OCI-M2 (cell line): ENCODE measurements at regions not wholly inside any gene's neighbourhood (a gene's known extent, or its start where the extent isn't known, plus 50 kb on each side); places are given as distances from the start of the nearest gene placed in this dataset.
"Not testable (repeated sequence)": the region's sequence is repeated elsewhere in the genome, so short reads cannot be mapped to it uniquely, and the experiment has no call there.

Source experiments
- DNase-seq: peaks from one replicate; lab custom pipeline; 2025; ENCODE audit not compliant: unreplicated experiment; lab: John Stamatoyannopoulos, UW

DNA sequence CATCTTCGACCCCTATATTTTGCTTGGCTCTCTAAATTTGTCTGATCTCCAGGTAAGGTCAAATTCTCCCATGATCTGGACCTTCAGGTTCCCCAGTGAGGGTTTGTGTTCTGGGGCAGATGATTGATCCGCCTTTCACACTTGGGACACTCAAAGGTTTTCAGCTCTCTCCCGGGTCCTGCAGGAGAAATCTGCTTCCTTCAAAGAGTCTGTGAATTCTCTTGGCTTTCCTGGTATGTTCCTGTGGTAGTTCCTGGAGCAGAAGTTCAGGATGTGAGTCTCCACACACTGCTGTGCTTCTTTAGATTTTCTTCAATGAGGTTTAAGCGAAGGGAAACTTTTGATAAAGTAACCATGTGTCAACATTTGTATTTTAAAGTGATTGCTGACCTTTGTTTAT lies 318.0 kb downstream of the TAF11L14 start:
- DNase-seq: no peak

DNA sequence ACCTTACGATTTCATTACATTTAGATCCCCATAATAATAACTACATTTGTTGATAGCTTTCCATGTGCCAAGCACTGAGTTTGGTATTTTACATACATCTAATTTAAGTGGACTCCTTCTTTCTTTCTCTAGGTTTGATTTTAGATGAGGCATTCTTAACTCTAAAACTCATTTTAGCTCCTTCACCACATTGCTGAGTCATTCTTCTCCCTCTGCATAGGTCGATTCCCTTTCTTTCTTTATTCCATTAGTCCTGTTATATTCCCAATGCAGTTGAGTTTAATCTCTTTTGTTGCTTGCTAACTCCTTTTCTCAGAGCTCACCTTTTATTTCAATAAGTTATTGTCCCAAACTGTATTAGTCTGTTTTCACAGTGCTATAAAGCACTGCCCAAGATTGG lies 329.8 kb downstream of the TAF11L14 start:
- DNase-seq: no peak

DNA sequence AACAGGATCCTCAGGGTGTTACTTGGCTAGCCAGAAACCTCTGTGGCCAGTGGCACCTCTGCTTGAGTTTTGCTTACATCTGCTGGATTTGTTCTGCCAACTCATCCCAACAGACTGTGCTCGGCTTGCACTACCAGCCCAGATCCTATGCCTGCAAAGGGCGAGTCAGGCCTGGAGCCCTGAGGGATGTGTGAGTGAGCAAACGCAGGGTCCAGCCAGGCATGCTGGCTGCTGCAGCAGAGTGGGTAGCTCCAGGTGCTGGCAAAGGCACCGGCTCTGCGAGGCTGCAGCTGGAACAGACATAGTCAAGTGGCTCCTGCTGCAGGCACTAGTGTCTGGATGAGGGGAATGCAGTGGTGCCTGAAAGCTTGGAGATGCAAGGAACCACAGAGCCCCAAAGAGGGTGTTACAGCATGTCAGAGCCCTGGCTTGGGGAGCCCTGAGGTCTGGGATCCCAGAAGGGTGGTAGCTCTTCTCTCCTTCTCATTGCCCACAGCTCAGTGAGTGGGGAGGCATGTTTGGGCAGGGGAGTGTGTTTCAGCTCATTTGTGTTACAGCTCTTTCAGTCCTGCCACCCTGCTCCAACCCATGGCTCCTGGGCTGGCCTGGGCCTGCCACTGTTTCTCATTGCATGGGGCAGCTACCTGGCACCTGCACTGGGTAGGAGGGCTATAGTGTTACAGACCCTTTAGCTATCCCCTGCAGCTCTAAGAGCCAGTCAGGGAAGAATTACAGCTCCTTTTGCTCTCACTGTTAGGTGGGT lies 332.6 kb downstream of the TAF11L14 start:
- no peak for DNase-seq

DNA sequence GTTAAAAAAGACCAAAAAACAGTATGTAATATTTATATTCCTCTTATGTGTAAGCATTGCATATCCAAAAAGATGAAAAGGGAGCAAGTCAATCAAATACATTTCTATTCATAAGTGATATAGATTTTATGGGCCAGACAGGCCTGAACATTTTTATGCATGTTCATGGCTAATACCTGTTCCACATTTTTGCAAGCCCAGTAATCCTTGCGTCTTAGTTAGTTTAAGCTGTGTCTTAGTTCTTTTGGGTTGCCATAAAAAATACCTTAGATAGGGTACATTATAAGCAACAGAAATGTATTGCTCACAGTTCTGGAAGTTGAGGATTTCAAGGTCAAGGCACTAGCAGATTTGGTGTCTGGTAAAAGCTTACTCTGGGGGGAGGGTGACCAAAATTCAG lies 342.1 kb downstream of the TAF11L14 start:
- DNase-seq: no peak

DNA sequence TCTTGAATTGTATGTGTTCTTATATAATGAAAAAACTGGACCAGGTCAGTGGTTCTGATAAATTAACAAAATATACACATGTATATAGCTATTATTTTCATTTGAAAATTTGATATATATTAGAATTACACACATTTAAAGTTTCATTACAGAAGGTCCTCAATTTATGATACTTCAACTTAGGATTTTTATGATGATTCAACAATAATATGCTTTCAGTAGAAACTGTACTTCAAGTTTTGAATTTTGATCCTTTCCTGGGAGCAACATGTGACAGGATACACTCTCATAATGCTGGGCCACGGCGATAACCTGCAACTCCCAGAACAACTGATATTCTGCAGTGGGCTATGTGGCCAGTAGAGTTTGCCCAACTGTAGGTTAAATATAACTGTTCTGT lies 344.7 kb downstream of the TAF11L14 start:
- no peak for DNase-seq

DNA sequence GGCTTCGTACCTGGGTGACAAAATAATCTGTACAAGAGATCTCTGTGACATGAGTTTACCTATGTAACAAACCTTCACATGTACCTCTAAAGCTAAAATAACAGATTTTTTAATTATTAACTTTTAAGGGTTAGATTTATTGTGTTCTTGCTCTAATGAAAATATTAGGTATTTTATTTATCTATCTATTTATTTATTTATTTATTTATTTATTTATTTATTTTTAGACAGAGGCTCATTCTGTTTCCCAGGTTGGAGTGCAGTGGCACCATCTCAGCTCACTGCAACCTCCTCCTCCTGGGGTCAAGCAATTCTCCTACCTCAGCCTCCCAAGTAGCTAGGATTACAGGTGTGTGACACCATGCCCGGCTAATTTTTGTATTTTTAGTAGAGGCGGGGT lies 348.4 kb downstream of the TAF11L14 start:
- not testable (repeated sequence) for DNase-seq

DNA sequence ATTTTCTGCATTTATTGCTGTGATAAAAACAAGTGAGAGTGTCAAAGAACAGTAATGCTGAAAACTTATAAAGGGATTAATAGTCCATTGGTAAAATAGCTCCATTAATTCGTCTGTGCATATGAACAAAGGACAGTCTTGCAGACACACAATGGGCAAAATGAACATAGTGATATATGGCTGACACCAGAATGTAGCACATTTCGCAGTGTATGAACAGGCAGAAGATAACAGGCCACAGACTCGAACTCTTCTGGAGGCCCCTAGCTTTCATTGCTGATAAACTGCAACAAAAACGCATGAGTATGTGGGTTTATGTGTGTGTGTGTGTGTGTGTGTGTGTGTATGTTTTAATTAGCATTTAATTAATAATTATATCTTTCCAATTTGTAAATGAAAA lies 354.8 kb downstream of the TAF11L14 start:
- DNase-seq: no peak

DNA sequence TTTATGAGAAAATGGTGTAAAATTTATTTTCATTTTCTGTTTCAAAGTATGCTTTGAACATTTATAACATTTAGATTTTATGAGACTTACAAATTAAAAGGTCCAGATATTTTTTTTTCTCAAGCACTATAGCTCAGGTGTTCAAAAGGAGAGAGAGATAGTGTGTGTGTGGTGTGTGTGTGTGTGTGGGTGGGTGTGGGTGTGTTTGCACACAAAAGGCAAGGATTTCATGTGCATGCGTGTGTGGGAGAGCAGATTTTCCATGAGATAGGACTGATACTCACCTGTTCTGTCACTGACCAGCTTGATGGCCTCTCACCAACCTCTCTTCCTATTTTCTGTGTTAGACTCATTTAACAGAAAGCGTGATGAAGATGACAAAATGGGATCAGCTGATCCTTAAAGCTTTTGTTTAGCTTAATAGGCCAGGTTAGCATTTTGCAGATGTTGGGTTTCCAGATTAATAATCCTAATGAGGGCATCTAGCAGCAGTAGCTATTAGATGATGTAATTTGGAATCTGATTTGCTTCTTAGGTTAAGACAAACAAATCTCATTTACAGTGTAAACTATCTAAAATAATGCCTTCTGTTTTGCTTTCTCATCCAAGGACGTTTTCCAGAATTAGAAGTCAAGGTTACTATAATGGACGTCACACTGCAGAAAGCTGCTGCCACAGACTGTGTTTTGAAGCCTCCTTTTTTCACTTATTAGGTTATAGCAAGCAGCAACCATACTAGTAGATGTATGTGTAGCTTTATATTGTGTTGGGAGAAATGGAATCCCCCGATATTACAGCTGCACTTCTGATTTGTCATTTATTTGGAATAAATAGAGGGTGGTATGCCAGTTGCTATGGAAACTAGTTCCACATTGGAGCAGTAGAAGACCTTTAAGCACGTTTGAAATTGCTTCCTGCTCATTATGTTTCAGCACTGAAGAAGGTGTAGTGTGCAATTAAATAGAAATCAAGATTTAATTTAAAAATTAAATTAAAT lies 355.6 kb downstream of the TAF11L14 start:
- DNase-seq: no peak

DNA sequence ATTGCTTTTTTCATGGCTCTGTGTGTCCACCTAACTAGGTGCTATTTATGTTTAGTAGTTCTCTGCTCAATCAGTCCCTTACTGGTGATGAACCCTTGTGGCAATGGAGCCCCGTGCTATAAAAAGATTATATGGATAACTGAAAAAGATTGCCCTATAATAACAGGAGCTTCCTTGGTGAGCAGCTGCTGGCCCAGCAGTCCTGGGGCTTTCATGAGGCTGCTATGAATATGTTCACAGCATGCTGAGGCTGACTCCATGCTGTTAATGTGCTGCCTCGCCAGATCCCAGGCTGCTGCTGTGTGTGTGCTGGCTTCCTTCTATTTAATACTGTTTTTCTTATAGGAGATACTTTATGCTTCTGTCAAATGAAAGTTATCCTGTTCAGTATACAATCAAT lies 357.5 kb downstream of the TAF11L14 start:
- no peak for DNase-seq

DNA sequence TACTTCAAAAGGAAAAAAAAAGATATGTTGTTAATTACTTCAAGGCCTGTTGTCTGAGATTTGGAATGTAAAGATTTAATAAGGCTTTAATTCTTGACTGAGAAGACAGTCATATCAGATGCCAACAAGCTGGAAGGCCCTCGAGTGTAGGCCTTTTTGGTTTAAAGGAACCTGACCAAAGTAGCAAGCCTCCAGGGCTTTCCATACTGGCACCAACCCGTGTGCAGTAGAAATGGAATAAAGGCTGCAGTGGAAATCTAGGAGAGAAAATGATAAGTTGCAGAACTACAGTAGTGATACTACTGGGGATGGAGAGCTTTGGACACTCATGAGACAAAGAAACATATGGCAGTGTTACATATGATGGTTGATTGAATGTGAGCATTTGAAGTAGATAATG lies 358.0 kb downstream of the TAF11L14 start:
- no peak for DNase-seq

DNA sequence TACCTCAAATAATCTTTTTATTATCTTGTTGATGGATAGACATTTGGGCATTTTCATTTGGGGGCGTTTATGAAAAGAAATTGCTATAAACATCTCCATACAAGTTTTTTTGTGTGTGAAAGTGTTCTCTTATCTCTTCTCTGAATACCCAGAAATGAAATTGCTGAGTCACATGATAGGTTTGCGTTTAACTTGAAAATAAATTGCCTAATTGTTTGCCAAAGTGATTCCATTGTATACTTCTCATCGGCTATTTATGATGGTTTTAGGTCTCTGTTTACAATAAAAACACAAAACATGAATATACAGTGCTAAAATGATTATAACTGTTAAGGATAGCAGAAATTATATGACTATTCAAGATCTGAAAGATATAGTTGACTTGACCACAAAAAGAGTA lies 361.7 kb downstream of the TAF11L14 start:
- no peak for DNase-seq

DNA sequence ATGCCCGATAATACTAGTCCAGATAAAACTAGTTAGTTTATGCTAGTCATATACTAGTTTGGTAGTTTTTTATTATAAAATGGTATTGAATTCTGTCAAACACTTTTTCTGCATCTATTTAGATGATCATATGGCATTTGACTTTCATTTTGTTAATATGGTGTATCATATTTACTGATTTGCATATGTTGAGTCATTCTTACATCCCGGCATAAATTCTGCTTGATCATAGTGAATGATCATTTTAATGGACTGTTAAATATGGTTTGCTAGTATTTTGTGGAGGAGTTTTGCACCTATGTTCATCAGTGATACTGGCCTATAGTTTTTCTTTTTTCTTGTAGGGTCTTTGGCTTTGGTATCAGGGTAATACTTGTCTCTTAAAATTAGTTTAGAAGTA lies 365.6 kb downstream of the TAF11L14 start:
- no peak for DNase-seq

DNA sequence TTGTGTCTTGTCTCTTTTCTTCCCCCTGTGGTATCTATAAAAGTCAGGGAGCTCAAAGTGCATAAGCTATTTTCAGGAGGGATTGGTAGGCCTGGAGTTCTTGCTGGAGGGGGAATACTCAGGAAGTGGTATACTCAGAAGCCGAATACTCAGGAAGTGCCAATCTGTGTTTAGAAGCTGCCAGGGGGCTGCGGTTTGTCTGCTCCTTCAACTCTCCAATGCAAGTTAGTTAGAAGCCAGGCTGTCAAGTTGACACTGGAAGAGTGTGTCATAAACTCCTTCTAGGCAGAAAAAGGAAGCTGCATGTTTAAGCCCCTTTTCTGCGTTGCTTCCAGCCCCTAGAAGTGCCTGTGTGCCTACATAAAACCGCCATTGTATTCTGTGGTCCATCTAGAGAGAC lies 366.5 kb downstream of the TAF11L14 start:
- DNase-seq: no peak

DNA sequence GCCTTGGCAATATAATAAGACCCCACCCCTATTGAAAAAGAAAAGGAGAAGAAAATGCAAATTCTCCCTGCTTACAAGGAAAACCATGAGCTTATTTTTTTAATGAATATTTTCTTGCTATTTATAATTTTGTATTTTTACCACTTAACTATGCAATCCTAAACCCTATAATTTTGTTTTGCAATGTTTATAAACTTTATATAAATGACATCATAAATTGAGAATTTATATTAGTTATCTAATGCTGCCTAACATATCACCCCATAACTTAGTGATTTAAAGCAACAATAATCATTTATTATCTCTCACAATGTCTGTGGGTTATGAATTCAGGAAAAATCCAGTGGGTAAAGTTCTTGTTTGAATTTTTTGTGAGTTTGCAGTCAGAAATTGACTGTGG lies 369.1 kb downstream of the TAF11L14 start:
- DNase-seq: no peak

DNA sequence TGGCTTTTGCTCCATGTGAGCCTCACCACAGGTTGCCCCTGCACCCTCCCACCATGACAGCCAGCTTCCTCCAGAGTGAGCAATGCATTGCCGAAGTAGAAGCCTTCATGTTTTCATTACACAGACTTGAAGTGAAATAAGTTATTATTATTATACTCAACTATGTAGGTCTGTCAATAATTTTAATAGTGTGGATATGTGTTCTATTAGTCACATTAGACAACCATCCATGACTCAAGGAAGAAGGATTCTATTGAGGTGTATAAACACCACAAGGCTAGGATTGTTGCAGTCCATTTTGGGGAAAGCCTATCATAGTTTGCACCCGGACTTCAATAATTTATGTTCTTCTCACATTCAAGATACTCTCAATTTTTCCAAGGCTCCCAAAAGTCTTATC lies 369.5 kb downstream of the TAF11L14 start:
- DNase-seq: no peak

DNA sequence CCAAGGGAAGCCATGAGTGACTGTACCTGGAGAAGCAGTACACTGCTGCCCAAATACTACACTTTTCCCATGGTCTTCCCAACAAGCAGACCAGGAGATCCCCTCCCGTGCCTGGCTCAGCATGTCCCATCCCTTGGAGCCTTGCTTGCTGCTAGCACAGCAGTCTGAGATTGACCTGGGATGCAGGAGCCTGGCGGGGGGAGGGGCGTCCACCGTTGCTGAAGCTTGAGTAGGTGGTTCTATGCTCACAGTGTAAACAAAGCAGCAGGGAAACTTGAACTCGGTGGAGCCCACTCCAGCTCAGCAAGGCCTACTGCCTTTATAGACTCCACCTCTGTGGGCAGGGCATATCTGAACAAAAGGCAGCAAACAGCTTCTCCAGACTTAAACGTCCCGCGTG lies 372.0 kb downstream of the TAF11L14 start:
- not testable (repeated sequence) for DNase-seq

DNA sequence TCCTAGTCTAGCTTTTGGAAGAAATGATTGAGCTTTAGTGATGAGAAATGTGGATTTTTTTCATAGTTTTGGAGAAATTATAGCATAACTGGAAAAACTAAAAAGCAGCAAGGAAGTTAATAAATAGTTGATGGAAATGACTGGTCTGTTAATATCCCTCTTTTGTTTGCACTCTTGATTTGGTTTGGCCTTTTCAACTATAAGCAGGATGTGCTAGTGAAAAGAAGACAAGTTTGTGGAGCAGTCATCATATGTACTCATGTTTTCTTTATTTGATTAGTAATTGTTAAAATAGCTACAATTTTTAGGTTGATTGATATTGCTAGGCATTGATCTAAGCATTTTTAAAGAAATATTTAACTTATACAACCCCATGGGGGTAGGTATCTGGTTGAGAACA lies 374.7 kb downstream of the TAF11L14 start:
- no peak for DNase-seq

DNA sequence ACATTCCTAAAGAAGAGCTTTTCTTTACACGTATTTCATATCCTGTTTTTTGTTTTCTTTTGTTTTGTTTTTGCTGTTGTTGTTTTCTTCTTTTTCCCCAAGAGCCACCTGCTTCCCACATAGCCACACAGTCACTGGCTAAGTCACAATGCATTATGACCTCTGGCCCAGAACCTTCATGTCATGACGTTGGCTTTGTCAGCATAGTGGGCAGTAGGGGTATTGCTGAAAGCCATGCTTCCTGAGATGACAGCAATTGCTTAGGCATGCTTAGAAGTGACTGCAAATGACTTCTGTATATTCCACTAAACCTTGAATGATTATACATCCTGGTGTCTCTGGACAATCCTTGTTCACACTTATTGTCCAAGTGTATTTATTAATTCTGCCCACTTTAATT lies 375.8 kb downstream of the TAF11L14 start:
- no peak for DNase-seq

DNA sequence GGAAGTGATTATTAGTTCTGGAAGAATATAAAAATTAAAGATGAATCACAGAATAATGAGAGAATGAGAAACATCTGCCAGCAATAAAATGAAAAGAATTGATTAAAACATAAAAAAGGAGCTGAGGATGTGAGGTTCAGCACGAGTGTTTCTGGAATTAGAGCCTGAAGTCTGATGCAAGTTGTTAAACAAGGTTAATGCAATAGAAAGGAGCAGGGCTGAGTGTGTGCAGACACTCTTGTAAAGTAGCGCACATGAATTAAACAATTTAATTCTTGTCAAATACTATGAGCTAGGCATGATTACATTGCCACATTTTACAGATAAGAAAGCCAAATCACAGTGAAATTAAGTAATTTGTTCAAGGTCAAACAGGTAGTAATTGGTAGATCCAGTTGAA lies 384.2 kb downstream of the TAF11L14 start:
- no peak for DNase-seq

DNA sequence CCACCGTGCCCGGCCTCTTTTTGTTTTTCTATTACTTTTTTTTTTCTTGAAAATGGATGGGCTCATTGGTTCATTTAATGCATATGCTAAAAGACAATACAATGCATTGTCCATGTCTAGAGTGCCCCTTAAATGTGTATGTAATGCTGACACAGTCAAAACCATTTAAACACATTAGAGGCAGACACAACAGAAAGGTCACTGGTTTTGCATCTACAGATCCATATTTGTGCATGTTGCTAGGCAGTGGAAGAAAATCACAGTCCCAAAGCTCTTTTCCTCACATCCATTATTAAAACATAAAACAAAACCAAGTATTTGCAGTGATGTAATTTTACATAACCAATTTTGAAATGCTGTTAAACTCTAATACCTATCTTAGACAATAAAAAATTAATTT lies 389.0 kb downstream of the TAF11L14 start:
- no peak for DNase-seq

DNA sequence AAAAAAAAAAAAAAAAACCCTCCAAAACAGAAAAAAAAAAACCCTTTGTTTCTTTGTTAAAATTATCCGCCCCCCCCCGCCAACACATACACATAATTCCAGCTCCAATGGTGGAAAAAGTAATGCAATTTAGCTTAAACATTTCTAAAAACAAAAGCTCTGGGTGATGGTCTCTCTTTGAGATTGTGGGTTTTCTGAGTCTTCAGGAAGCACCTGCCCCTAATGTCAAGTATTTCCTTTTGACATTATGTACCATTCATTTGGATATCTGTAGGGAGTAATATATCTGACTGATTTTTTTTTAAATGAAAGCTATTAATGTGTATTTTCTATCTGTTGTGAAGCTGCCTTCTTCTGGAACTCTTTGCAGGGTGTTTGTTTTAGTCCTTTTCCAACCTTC lies 389.7 kb downstream of the TAF11L14 start:
- DNase-seq: no peak

DNA sequence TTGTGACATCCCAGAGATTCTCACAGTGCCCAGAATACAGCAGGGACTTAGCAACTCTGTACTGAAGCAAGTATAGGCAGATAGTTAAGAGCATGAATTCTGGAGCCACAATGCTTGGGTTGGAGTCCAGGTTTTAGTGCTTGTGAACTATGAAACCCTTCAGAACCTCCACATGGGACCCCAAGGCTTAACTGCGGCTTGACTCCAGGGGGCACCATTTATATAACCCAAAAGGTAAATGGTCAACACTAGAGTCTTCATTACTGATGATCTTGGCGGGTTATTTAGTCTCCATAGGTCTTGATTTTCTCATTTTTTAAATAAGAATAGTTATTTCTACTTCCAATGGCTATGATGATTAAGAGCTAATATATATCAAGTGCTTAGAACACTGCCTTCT lies 390.3 kb downstream of the TAF11L14 start:
- no peak for DNase-seq
